HG03045 (cell line): ENCODE measurements at regions not wholly inside any gene's neighbourhood (a gene's known extent, or its start where the extent isn't known, plus 50 kb on each side); places are given as distances from the start of the nearest gene placed in this dataset.

Source experiments
- ATAC-seq: cut with Tn5 transposase; IDR thresholded peaks from one replicate; pipeline ENCODE4 v1.9.1; 2021; ENCODE audit warnings: mild to moderate bottlenecking, moderate library complexity; ENCODE audit not compliant: unreplicated experiment

DNA sequence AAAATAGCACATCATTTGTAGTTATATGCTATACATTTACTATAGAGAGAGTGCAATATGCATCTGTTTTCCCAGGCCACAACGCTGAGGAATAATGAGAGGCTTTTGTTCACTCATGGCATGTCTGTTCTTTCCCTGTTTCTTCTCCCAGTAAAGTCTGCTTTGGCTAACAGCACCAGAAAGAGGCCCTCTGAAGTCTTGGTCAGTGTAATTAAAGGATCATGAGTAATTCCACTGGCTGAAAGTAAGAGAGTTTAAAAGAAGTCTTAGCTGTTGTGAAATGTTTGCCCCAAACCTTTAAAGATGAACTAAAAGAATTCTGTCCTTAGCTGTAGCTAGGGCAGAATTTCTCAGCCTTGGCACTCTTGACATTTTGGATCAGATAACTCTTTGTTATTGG lies 228.8 kb downstream of the TLE4 start:
- ATAC-seq, result no peak

DNA sequence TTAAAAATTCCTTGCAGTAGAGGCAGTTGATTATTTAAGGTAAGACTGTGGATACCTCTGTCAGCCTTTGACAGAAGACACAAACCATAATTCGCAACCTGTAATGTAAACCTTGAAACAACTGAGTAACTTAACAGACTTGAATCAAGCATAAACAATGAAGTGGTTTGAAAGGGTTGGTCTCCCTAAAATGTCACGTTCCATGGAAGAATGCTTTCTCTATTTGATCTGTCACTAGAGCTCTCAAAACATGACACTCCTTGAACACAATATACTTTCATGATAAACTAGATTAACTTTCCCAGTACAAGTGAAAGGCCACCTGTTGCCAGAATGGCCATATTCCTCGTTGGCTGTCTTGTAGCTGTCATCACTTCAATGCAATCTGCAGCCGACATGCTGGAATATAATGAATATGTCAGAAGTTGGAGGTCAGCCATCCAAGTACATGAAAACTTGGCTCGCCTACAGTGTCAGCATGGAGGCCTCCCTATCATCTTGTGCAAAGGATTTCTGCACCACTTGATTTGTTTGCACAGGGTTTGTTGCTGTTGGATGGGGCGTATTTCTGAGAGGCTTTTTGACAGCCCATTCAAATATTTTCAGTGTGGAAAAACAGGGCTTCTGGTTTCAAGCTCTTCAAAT lies 228.0 kb downstream of the TLE4 start:
- no peak for ATAC-seq

GRCh38 chr9:79798450-79798849 lies 226.7 kb downstream of the TLE4 start:
- no peak for ATAC-seq

DNA sequence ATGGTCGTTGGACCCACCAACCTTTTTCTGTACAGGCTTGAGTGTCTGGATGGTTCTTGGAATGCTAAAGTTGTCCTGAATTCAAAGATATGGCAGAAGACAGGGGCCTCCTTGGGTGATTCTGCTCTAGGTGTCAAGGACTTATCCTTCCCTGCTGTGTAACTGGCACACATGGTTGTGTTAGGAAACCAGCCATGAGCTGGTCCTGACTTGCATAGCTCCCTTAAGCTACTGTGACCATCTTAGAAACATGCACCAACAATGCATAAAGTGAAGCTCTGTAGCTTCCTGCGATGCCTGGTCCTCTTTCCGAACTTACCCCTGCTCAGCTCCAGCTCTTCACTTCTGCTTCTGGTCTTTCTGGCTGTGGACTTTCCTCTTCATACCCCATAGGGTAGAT lies 224.6 kb downstream of the TLE4 start:
- no peak for ATAC-seq

GRCh38 chr9:79788662-79789061 lies 216.9 kb downstream of the TLE4 start:
- ATAC-seq, result no peak

DNA sequence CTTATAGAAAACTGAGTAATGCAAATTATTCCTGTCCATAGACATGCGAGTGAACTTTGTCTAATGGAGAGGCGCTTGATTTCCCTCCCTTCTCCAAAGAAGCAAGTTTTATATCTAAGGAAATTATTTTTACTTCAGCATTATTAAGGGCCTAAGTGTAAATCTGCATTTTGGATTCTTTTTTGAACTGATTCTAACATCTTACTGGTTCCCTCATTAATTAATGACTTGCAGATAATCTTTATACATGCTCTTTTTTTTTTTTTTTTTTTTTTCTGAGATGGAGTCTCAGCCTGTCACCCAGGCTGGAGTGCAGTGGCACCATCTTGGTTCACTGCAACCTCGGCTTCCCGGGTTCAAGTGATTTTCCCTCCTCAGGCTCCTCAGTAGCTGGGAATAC lies 209.5 kb downstream of the TLE4 start:
- no peak for ATAC-seq

DNA sequence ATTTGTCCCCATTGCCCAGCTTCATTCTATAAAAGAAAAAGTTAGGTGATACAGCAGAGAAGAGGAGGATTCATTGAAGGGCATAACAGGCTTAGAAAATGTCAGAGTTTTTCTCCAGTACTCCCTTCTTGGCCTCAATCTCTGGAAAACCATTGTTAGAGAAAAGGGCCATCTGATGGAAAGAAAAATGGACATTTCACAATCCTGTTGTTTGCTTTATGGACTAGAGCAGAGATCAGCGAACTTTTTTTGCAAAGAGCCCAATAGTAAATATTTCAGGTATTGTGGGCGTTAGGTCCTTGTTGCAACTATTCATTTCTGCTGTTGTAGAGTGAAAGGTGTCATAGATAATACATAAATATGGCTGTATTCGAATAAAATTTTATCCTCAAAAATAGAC lies 208.8 kb downstream of the TLE4 start:
- ATAC-seq, result no peak

DNA sequence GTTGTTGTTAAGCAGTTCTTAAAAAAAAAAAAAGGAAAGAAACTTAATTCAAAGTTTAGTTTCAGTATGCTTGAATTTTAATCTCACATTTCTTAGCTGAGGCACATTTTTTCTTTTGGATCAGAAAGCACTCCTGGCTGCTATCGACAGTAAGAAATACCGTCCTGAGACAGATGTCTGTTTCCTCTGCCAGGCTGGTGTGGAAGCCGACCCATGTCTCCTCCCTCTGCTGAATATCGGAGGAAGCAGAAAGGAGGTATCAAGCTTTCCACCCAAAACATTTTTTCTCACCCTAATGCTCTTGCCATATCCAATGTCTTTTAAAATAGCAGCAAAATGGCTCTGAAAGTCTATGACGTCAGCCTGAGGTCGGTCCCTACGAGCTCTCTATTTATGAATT lies 208.1 kb downstream of the TLE4 start:
- ATAC-seq, result no peak

DNA sequence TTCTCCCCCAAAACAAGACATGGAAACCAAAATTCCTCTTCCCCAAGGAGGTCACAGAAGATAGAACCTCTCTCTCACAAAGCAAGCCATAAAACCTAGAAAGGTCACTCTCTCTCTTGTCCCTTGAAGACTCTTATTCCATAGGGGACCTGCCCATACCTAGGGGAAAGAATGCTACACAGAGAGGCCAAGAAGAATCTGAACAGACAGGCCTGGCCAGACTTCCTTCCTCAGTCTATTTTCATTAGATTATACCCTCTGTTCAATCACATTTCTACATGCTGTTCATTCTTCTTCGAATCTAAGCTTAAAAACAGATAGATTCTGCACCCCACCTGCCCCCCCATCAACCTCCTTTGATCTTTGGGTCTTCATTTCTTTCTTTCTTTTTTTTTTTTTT lies 206.8 kb downstream of the TLE4 start:
- ATAC-seq, result no peak

GRCh38 chr9:79776581-79776980 lies 204.8 kb downstream of the TLE4 start:
- ATAC-seq, result no peak
